SK-N-SH treated with all-trans-retinoic acid at 6 μM for 48 hours (cell line): ENCODE measurements at regions not wholly inside any gene's neighbourhood (a gene's known extent, or its start where the extent isn't known, plus 50 kb on each side); places are given as distances from the start of the nearest gene placed in this dataset.

Source experiments
- ESRRG ChIP-seq: fragments of 250-450 bp; sonication (Bioruptor Pico); IDR thresholded peaks from 2 replicates; pipeline ENCODE4 v1.6.1; 2021; ENCODE audit warnings: mild to moderate bottlenecking
- ISL1 ChIP-seq: fragments of 250-450 bp; sonication (Bioruptor Pico); IDR thresholded peaks from 2 replicates; pipeline ENCODE4 v2.1.2; 2022; ENCODE audit warnings: mild to moderate bottlenecking, moderate library complexity
- ZFP3 ChIP-seq: fragments of 250-450 bp; sonication (Bioruptor Pico); IDR thresholded peaks from 2 replicates; pipeline ENCODE4 v1.5.0; 2020; ENCODE audit warnings: mild to moderate bottlenecking, moderate library complexity
- ZFP30 ChIP-seq: fragments of 450-650 bp; formaldehyde crosslinking; IDR thresholded peaks from 2 replicates; pipeline ENCODE4 v1.5.0; 2022; ENCODE audit warnings: mild to moderate bottlenecking, moderate library complexity
- TF ChIP-seq, protein P1 (sequence below): fragments of 250-450 bp; sonication (Bioruptor Pico); IDR thresholded peaks from 2 replicates; pipeline ENCODE4 v1.8.0; 2020; ENCODE audit warnings: mild to moderate bottlenecking, moderate library complexity, borderline replicate concordance

DNA sequence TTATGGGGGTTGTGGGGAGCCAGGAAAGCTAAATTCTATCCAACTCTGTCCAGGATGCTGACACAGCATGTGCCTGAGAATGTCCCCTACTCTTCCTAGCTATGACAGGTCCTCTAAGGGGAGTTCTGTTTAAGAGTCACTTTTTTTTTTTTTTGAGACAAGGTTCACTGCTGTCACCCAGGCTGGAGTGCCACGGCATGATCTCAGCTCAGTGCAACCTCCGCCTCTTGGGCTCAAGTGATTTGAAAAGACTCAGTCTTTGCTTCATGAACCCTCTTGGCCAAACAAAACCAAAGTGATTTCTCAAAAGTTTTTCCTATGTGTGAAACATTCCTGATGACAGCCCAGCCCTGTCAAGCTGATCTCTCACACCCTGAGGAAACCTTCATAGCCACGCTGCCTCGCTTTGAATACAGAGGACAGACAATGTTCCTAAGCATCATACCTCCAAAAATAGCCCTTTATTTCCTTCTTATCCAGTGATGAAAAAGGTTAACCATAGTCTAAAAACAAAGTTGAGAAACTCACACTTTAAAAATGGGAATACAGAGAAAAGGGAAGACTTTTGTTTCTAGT is 105.5 kb upstream of the PROK2 start:
- TF ChIP-seq ESRRG (CRISPR knock-in tag) (no peak), ZFP30 (CRISPR knock-in tag) (no peak), ZFP3 (no peak), ISL1 (CRISPR knock-in tag) (no peak)
- TF ChIP-seq, protein P1, sequence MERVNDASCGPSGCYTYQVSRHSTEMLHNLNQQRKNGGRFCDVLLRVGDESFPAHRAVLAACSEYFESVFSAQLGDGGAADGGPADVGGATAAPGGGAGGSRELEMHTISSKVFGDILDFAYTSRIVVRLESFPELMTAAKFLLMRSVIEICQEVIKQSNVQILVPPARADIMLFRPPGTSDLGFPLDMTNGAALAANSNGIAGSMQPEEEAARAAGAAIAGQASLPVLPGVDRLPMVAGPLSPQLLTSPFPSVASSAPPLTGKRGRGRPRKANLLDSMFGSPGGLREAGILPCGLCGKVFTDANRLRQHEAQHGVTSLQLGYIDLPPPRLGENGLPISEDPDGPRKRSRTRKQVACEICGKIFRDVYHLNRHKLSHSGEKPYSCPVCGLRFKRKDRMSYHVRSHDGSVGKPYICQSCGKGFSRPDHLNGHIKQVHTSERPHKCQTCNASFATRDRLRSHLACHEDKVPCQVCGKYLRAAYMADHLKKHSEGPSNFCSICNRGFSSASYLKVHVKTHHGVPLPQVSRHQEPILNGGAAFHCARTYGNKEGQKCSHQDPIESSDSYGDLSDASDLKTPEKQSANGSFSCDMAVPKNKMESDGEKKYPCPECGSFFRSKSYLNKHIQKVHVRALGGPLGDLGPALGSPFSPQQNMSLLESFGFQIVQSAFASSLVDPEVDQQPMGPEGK: no peak
